ENCODE measurements at regions not wholly inside any gene's neighbourhood (a gene's known extent, or its start where the extent isn't known, plus 50 kb on each side); places are given as distances from the start of the nearest gene placed in this dataset.

DNA sequence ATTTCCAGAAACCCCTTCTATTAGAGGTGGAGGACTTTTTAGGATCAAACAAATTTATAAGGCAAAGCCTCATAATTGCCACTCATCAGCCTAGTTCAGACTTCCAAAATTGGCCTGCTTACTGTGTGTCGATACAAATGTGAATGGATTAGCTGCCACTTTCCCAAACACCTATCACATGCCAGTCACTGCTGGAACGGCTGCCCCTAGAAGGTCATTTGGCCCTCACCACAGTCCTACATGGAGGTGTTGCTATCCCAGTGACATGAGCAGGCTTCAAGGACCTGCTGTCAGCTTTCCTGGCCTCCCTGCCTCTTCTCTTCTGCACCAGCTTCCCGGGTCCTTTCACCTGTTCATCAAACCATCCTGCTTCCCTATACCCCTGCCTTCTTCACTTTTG, 279.2 kb upstream of the SKOR2 start:
- DNase-seq = no peak

- no peak for DNase-seq
These were observed 276.9 kb upstream of the SKOR2 start for GRCh38 chr18:47528343-47528742.

GRCh38 chr18:47526147-47526546, 274.7 kb upstream of the SKOR2 start:
- DNase-seq = no peak

DNA sequence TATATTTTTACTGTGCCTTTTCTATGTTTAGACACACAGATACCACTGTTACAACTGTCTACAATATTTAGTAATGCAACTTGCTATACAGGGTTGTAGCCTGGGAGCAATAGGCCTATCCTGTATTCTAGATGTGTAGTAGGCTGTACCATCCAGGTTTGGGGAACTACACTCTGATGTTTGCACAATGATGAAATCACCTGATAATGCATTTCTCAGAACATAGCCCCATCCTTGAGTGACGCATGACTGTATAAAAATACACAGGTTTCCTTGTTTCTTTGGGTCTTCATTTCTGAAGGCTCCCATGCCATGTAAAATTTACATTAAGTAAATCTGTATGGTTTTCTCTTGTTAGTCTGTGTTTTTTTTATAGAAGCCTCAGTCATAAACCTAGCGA, 270.9 kb upstream of the SKOR2 start:
- no peak for DNase-seq

DNA sequence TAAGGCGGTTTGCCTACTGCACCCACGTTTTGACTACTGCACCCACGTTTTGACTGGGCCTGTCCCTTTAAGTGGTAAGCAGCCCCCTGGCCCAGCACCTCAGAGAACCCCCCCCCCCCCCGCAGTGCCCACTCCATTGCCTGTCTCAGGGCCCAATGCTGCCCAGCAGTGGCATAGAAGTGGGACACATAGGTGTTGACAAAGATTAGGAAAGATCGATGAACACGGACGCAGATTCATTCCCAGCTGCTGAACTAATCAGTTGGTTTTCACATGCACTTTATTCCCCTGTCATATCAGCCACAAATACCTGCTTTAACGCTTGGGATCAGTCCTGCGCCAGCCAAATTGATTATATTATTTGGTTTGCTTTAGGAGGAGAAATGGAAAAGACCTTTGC, 268.8 kb upstream of the SKOR2 start:
- no peak for DNase-seq

DNA sequence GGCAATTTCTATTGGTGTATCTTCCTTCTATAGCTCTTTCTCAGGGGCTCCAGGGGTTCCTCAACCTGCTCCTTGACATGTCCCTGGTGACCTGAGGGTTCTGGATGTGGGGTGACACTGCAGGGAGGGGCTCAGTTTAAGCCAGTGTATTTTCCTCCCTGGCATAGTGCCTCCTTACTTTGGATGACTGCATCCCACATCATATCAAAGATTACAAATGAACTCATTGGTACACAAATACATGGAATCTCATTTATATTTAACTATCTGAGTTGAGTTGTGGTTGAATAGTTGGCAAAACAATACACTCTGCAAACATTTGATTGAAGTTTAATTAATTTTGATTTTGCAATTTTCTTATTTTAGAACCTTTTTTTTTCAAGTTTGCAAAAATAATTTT, 268.2 kb upstream of the SKOR2 start:
- DNase-seq = no peak

DNA sequence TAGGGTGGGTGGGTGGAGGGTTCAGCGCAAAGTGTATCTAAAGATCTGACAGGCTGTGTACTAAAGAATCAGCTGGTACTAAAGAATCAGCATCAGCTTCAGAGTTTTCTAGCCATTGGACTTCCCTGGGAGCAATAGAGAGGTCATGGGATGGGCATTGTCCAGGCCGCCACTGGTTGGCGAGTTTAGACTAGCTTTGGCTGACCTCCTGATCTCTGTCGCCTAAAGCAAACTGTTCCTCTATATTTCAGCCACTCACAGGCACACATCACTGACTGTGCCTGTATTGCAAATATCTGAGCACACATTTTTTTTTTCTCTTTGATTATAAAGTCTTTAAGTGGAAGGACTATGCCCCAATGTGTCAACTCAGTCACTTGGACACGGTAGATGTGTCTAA, 267.8 kb upstream of the SKOR2 start:
- no peak for DNase-seq

DNA sequence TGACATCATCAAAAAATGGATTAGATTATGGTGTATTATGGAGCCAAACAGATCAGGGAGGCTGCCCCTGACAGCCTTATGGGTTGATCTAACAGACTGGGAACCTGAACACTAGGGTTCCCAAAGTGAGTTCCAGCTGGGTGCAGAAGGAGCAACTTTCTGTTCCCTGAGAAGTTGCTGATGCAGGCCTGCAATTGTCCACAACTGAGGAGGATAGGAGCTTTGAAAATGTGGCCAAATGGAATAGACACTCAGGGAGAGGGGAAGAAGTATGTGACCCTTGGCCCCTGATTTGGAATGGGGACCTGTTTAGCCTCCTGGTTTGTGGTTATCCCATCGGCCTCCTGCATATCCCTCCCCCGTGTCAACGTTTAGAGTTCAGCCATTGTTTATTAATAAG, 262.2 kb upstream of the SKOR2 start:
- DNase-seq = no peak

DNA sequence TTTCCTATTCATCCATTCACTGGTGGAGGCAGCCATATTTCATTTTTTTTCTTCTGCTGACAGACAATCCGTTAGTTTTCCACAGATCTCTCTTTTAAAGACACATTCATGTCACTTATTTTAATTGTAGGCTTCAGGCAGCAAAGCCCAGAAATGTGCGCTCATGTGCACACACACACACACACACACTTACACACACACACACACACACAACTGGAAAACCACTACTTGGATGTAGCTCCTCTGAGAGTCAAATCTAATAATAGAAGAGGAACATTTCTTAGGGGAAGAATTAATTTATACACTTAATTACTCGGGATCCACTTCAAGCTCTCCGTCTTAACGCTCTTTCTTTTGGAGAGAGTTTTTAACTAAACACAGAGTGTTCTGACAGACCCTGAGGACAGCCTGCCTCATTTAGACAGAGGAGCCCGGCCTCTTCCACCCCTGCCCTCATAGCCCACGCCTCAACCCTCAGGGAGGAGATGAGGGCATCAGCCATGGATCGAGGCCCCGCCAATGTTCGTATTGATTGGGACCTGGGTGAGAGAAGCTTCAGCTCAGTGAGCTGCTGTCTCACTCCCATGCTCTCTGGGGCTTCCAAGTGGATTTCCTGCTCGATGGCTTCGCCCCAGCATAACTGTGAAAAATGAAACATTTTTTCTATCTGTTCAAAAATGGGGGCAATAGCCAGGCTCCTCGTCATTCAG, 261.4 kb upstream of the SKOR2 start:
- DNase-seq = no peak

DNA sequence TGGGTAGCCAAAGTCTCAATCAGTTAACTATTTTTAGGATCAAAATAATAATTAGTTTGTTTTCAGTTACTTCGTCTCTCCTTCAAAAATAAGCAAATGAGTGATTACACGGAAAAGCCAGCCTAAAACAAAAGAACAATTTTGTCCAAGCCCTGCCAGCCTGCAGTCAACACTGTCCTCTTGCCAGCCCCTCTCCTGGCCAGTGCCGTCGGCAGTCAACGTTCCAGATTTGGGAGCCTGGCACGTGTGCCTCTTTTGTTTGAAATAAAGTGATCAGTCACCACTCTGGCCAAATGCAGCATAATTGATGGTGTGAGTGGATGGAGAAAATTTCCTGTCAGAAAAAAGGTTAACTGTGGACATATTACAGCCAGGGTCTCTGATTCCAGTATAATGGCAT, 260.6 kb upstream of the SKOR2 start:
- DNase-seq = no peak

DNA sequence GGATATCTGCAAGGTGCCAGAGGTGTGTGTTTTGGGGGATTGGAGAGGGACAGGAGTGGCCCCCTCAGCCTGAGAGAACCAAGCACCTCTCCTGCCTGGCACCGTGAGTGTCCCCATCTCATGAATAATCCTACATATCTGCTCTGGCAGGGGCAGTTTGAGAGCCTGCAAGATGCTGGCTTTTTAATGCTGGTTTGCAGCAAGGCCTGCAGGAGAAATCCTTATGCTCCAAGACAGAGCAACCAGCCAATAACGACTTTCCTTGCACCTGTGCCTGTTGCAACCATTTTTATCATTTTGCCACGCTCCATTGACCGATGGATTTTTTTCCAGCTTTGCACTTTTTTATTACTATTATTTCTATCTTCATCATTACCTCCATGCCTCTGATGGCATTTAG, 259.4 kb upstream of the SKOR2 start:
- DNase-seq = no peak

DNA sequence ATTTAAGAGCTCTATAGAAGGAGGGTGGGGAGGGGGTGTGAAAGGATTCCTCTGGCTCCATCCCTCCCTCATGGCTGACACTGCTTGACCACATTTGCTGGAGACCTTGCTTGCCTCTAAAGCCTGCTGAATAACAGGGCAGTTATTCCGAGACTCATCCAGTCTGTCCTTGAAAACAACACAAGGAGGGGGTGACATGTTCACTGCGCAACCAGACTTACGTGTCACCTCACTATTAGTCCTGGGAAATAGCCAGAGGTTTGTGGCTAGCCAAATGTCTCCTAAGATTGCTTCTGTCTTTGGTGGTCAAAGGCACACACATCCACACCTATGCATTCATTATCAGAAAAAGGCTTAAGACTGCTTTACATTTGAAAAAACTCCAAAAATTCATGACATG, 256.2 kb upstream of the SKOR2 start:
- no peak for DNase-seq

- no peak for DNase-seq
These were observed 255.4 kb upstream of the SKOR2 start for GRCh38 chr18:47506897-47507296.

DNA sequence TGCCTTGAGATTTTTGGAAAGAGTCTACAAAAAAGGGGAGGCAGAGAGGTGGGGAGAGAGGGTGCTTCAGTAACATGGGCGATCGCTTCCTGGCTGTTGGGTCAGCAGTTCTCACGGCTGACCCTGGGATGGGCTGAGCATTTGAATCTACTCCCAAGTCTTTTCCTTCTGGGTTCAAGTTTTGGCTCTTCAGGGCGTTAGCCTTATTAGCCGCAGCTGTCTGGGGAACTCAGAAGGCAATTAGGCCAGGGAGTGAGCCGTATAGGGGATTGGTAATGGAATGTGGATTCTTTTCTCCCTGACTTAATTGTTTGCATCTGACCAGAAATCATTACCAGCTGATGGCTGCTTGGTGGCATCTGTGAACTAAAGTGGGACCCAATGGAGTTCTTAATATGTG, 250.5 kb upstream of the SKOR2 start:
- DNase-seq = no peak

GRCh38 chr18:47500930-47501329, 249.5 kb upstream of the SKOR2 start:
- DNase-seq = no peak

GRCh38 chr18:47492691-47493090, 241.2 kb upstream of the SKOR2 start:
- no peak for DNase-seq

DNA sequence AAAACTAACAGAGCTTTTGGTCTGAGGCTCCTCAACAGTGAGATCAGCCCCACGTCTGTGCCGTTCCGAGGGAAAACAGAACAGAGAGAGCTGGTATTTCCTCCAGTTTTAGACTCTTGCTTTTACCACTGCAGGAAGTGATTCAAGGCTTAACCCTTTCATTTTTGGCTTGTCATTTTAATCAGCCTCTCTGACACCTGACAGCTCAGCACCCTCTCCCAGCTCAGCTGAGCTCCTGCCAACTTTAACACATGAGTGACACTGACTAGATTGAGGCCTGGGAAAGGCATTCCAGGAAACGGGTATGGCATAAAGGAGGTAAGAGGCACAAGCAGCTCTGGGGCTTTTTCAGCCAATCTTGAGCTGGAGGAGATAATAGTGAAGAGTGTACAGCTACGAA, 239.4 kb upstream of the SKOR2 start:
- no peak for DNase-seq

DNA sequence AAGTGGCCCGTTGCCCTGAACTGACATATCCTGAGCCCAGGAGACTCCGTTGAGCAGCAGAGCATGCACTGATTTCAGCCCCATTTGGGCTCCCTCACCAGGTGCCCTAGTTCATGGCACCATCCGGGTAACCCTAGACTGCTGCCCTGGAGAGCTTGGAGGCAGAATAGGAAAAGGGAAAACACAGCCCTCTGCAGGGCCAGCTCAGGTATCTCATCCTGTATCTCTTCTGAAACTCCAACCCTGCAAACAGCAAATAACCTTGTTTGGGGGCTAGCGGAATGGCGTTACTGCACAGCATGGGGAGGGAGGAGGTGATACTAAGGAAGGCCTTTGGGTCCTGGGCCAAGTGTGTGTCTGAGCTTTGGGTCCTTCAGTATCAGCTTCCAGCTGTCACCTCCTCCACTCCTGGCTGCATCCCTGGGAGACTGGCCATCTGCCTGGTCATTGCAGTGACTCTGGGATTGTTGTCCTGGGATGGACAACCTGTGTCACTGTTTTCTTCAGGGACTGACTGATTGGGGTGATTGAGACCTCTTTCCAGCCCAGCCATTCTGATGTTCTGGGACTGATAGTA, 233.8 kb upstream of the SKOR2 start:
- DNase-seq = no peak

DNA sequence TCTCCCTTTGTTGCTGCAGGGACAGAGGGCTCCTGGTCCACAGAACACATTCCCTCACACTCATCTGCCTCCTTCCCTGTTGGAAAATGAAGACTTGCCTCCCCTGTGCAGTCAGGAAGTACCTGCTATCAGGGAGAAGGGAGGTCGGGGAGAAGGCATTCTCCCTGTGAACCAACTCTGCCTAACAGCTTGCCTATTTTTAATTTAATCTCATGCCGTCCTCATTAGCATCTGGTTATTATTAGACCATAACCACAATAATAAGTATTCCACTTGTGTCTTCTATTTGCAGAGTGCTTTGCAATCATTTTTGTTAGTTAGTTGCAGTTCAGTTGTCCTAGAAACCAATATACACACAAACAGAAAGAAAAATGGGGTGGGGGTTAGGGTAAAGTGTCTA, 232.6 kb upstream of the SKOR2 start:
- no peak for DNase-seq

- DNase-seq = no peak
These were observed 228.7 kb upstream of the SKOR2 start for GRCh38 chr18:47480166-47480565.

DNA sequence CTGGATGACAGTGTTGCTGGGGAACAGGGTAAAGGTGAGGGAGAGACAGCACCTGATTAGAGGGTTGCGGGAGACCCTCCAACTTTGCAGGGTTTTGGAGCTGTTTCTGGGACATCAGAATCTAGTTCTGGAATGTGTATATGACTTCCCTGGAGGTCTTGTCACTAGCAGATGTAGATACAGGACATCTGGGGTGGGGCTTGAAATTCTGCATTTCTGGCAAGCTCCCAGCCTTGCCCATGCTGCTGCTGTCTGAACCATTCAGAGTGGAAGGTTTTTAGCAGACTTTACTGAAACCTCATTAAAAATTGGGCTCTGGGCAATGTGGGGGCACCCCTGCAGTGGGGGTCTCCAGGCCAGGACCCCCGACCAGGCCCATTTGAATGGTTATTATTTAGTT, 220.3 kb upstream of the SKOR2 start:
- no peak for DNase-seq

DNA sequence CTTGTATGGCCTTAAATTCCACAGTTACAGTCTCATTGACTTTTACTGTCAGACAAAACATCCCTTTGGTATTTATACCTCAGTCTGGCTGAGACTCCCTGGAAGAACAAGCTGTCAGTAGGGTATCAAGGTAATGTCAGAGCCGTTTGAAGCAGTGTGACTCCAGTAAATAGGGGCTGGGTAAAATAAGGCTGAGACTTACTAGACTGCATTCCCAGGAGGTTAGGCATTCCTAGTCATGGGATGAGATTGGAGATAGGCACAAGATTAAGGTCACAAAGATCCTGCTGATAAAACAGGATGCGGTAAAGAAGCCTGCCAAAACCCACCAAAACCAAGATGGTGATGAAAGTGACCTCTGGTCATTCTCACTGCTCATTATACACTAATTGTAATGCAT, 219.5 kb upstream of the SKOR2 start:
- no peak for DNase-seq

GRCh38 chr18:47469576-47469975, 218.1 kb upstream of the SKOR2 start:
- no peak for DNase-seq

- no peak for DNase-seq
These were observed 210.5 kb upstream of the SKOR2 start for GRCh38 chr18:47461977-47462376.

DNA sequence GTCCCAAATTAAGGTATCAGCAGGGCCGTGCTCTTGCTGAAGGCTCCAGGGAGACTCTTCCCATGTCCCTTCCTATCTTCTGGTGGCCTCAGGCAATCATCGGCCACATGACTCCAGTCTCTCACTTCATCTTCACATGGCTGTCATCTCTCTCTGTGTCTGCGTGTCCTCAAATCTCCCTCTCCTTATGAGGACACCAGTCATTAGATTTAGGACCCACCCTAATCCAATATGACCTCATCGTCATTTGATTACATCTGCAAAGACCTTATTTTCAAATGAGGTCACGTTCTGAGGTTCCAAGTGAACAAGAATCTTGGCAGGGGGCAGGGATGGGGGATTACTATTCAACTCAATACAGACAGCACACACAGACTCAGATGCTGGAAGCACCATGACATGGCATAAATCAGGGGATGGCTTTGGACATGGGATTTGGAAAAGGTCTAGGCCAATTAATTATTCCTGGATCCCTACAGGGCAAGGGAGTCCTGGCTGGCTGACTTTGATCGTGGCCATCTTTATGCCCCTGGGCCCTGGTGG, 210.0 kb upstream of the SKOR2 start:
- no peak for DNase-seq

Measured in NCI-H2081 (cell line).